ENCODE measurements at regions not wholly inside any gene's neighbourhood (a gene's known extent, or its start where the extent isn't known, plus 50 kb on each side); places are given as distances from the start of the nearest gene placed in this dataset.

GRCh38 chr12:89877136-89877535 lies 168.5 kb upstream of the ATP2B1 start:
- no peak overlapping the region for H3K4me3 ChIP-seq
- DNase-seq (no peak), ATAC-seq (no peak)
- H3K27me3 ChIP-seq (ENCODE audit: insufficient read depth in 3 of 3, low read length in 2 of 3) = no peaks in the 10 kb centered on the region
- 93 to 95% (median 94%) methylated on average over 3 of the region's 3 CpGs for WGBS, 3 donors
- H3K9me3 ChIP-seq = no peaks in the 10 kb centered on the region
- no peaks in the 10 kb centered on the region for H3K36me3 ChIP-seq (ENCODE audit: insufficient read depth in 1 of 2, low read depth in 1 of 2)
- H3K4me1 ChIP-seq = no peaks in the 10 kb centered on the region
- intact Hi-C loops (cut with DNase I) = no loop called here
- no peak overlapping the region for H3K27ac ChIP-seq
- TF ChIP-seq CTCF (IDR thresholded peaks at IDR 0.05) = no peak

GRCh38 chr12:89875809-89876208 lies 167.2 kb upstream of the ATP2B1 start:
- no peak for DNase-seq
- H3K4me3 ChIP-seq = no peak overlapping the region
- TF ChIP-seq CTCF (IDR thresholded peaks at IDR 0.05) = no peak
- H3K36me3 ChIP-seq (ENCODE audit: insufficient read depth in 1 of 2, low read depth in 1 of 2) = no peaks in the 10 kb centered on the region
- 21 to 39% (median 24%) methylated on average over 1 of the region's 1 CpG for WGBS, 3 donors
- intact Hi-C loops (cut with DNase I) = no loop called here
- no peaks in the 10 kb centered on the region for H3K27me3 ChIP-seq (ENCODE audit: insufficient read depth in 3 of 3, low read length in 2 of 3)
- H3K27ac ChIP-seq = no peak overlapping the region
- no peaks in the 10 kb centered on the region for H3K4me1 ChIP-seq
- no peak for ATAC-seq
- peaks cover 3% of the 10 kb centered on the region for H3K9me3 ChIP-seq

GRCh38 chr12:89875225-89875624 lies 166.6 kb upstream of the ATP2B1 start:
- intact Hi-C loops (cut with DNase I) = no loop called here
- Histone ChIP-seq H3K27ac (no peak overlapping the region), H3K9me3 (peaks cover 3% of the 10 kb centered on the region), H3K4me3 (no peak overlapping the region), H3K4me1 (no peaks in the 10 kb centered on the region), H3K36me3 (ENCODE audit: insufficient read depth in 1 of 2, low read depth in 1 of 2) (no peaks in the 10 kb centered on the region), H3K27me3 (ENCODE audit: insufficient read depth in 3 of 3, low read length in 2 of 3) (no peaks in the 10 kb centered on the region)
- DNase-seq (no peak), ATAC-seq (no peak)
- TF ChIP-seq CTCF (IDR thresholded peaks at IDR 0.05) = no peak
- 94 to 99% (median 95%) methylated on average over 2 of the region's 2 CpGs for WGBS, 3 donors

- Histone ChIP-seq H3K27me3 (ENCODE audit: insufficient read depth in 3 of 3, low read length in 2 of 3) (no peaks in the 10 kb centered on the region), H3K9me3 (peaks cover 3% of the 10 kb centered on the region), H3K4me1 (no peaks in the 10 kb centered on the region), H3K4me3 (no peak overlapping the region), H3K36me3 (ENCODE audit: insufficient read depth in 1 of 2, low read depth in 1 of 2) (no peaks in the 10 kb centered on the region), H3K27ac (no peak overlapping the region)
- WGBS, 3 donors = 37 to 62% (median 38%) methylated on average over 5 of the region's 5 CpGs
- DNase-seq = no peak
- intact Hi-C loops (cut with DNase I) = no loop called here
- no peak for TF ChIP-seq CTCF (IDR thresholded peaks at IDR 0.05)
- ATAC-seq = peak in 1 of 4 donors; percentile 64
Observed at GRCh38 chr12:89874146-89874545, 165.5 kb upstream of the ATP2B1 start.

GRCh38 chr12:89873745-89874144 lies 165.1 kb upstream of the ATP2B1 start:
- intact Hi-C loops (cut with DNase I) = no loop called here
- peaks cover 3% of the 10 kb centered on the region for H3K9me3 ChIP-seq

More at GRCh38 chr12:89873745-89874144, 165.1 kb upstream of the ATP2B1 start:
- WGBS, 3 donors = 17 to 33% (median 22%) methylated on average over 4 of the region's 4 CpGs
- Histone ChIP-seq H3K4me3 (no peak overlapping the region), H3K36me3 (ENCODE audit: insufficient read depth in 1 of 2, low read depth in 1 of 2) (no peaks in the 10 kb centered on the region), H3K27me3 (ENCODE audit: insufficient read depth in 3 of 3, low read length in 2 of 3) (no peaks in the 10 kb centered on the region), H3K27ac (no peak overlapping the region), H3K4me1 (no peaks in the 10 kb centered on the region)
- DNase-seq (peak in 1 of 2 donors; percentile 49), ATAC-seq (peak in 1 of 4 donors; percentile 17)
- TF ChIP-seq CTCF (IDR thresholded peaks at IDR 0.05) = no peak

Measured in psoas muscle (tissue), 7 donors.